ENCODE measurements at regions not wholly inside any gene's neighbourhood (a gene's known extent, or its start where the extent isn't known, plus 50 kb on each side); places are given as distances from the start of the nearest gene placed in this dataset.

GRCh38 chr4:45147866-45148265 lies 421.5 kb upstream of the GNPDA2 start:
- no peak for DNase-seq (ENCODE audit: low read depth)
- H3K4me3 ChIP-seq (ENCODE audit: low read depth, low read length) = no peak overlapping the region
- no peak for TF ChIP-seq CTCF (conservative IDR thresholded peaks at IDR 0.05; ENCODE audit: low read depth, low read length)

DNA sequence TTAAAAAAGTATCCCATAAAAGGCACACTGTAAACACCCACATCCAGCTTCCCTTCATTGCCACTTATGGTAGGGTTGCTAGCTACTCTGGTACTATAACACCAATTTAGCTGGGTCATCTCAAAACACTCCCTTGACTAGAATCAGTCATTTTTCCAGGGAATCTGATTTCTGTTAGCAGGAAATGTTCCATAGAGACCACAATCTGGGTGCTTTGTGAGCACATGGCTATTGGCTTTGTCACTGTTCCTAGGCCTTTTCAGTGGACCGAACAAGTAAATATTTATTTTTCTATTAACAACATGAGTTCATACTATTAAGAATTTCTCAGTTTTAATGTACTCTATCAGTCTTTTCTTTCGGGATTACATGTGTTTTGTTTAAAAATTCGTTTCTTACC lies 404.7 kb upstream of the GNPDA2 start:
- no peak for TF ChIP-seq CTCF (conservative IDR thresholded peaks at IDR 0.05; ENCODE audit: low read depth, low read length)
- no peak overlapping the region for H3K4me3 ChIP-seq (ENCODE audit: low read depth, low read length)
- DNase-seq (ENCODE audit: low read depth) = no peak

GRCh38 chr4:45122406-45122805 lies 396.1 kb upstream of the GNPDA2 start:
- no peak for TF ChIP-seq CTCF (conservative IDR thresholded peaks at IDR 0.05; ENCODE audit: low read depth, low read length)
- no peak overlapping the region for H3K4me3 ChIP-seq (ENCODE audit: low read depth, low read length)
- DNase-seq (ENCODE audit: low read depth) = no peak

GRCh38 chr4:45121426-45121975 lies 395.1 kb upstream of the GNPDA2 start:
- DNase-seq (ENCODE audit: low read depth) = no peak
- TF ChIP-seq CTCF (conservative IDR thresholded peaks at IDR 0.05; ENCODE audit: low read depth, low read length) = no peak
- no peak overlapping the region for H3K4me3 ChIP-seq (ENCODE audit: low read depth, low read length)

GRCh38 chr4:45120163-45120562 lies 393.8 kb upstream of the GNPDA2 start:
- TF ChIP-seq CTCF (conservative IDR thresholded peaks at IDR 0.05; ENCODE audit: low read depth, low read length) = no peak
- DNase-seq (ENCODE audit: low read depth) = peak; percentile 22

GRCh38 chr4:45119376-45119775 lies 393.0 kb upstream of the GNPDA2 start:
- TF ChIP-seq CTCF (conservative IDR thresholded peaks at IDR 0.05; ENCODE audit: low read depth, low read length) = no peak
- DNase-seq (ENCODE audit: low read depth) = no peak

More at GRCh38 chr4:45120163-45120562, 393.8 kb upstream of the GNPDA2 start:
- H3K4me3 ChIP-seq (ENCODE audit: low read depth, low read length) = no peak overlapping the region

DNA sequence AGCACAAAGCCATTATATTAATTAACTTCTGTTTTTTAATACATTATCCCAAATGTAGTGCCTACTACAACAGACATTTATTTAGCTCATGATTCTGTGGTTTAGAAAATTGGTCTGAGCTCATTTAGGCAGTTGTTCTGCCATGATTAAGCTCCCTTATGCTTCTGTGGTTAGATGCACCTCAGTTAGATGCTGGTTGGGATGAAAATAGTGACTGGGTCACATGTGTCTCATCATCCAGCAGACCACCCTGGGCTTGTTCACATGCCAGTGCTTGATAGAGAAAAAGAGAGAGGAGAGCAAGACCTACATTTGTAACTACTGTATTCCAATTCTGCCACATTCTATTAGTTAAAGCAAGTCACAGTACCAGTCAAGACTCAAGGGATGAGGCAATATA lies 376.4 kb upstream of the GNPDA2 start:
- no peak overlapping the region for H3K4me3 ChIP-seq (ENCODE audit: low read depth, low read length)
- TF ChIP-seq CTCF (conservative IDR thresholded peaks at IDR 0.05; ENCODE audit: low read depth, low read length) = no peak
- DNase-seq (ENCODE audit: low read depth) = no peak

More at GRCh38 chr4:45119376-45119775, 393.0 kb upstream of the GNPDA2 start:
- no peak overlapping the region for H3K4me3 ChIP-seq (ENCODE audit: low read depth, low read length)

All from epithelial cell of proximal tubule (primary cell).